ENCODE measurements at regions not wholly inside any gene's neighbourhood (a gene's known extent, or its start where the extent isn't known, plus 50 kb on each side); places are given as distances from the start of the nearest gene placed in this dataset.

- no peak overlapping the region for H3K27ac ChIP-seq (ENCODE audit: insufficient read depth, low read length)
- H2BK20ac ChIP-seq (ENCODE audit: low read depth, low read length): no peak overlapping the region
- no peak overlapping the region for H4K91ac ChIP-seq (ENCODE audit: insufficient read depth, low read depth, low read length)
- H3K18ac ChIP-seq (ENCODE audit: low read depth, low read length): no peak overlapping the region
- H3K4me1 ChIP-seq (ENCODE audit: control insufficient read depth, insufficient read depth, low read length): no peaks in the 10 kb centered on the region
- no peak overlapping the region for H3K9ac ChIP-seq (ENCODE audit: low read depth, low read length)
- H3K4me2 ChIP-seq (ENCODE audit: low read depth, low read length): no peak overlapping the region
- no peak overlapping the region for H4K5ac ChIP-seq (ENCODE audit: low read depth, low read length)
- intact Hi-C loops (cut with micrococcal nuclease) (no loop called here), in situ Hi-C loops (cut with MboI; ENCODE audit: low sequenced_read_pairs) (no loop called here), dilution Hi-C loops (cut with HindIII; ENCODE audit: low sequenced_read_pairs, unreplicated experiment) (no loop called here)
- H3K14ac ChIP-seq (replicated peaks; ENCODE audit: low read depth, low read length): no peak overlapping the region
- no peak for DNase-seq
- no TSS peak for BruUV-seq (replicated peaks)
- no peaks in the 10 kb centered on the region for H3K36me3 ChIP-seq (ENCODE audit: control insufficient read depth, insufficient read depth, low read length)
- no peak overlapping the region for H2BK15ac ChIP-seq (ENCODE audit: low read depth, low read length)
- H4K20me1 ChIP-seq (ENCODE audit: insufficient read depth, low read length): no peaks in the 10 kb centered on the region
- H3K79me1 ChIP-seq (ENCODE audit: low read depth in 1 of 2, low read length in 2 of 2): no peaks in the 10 kb centered on the region
- H3K56ac ChIP-seq (ENCODE audit: extremely low read depth, insufficient read depth, low read length): no peak overlapping the region
- no peak overlapping the region for H2AK9ac ChIP-seq (replicated peaks; ENCODE audit: low read depth, low read length, poor library complexity)
- H3K23ac ChIP-seq (ENCODE audit: low read depth, low read length): no peak overlapping the region
- no peak overlapping the region for H2AK5ac ChIP-seq (ENCODE audit: low read depth, low read length)
- no peak overlapping the region for H2AFZ ChIP-seq (replicated peaks; ENCODE audit: low read length, poor library complexity)
- H2BK5ac ChIP-seq (ENCODE audit: low read depth, low read length, poor library complexity, severe bottlenecking): no peak overlapping the region
- ChIA-PET CTCF (no interaction called here), POLR2A (ENCODE audit: unreplicated experiment) (no interaction called here)
- H2BK120ac ChIP-seq (ENCODE audit: low read depth, low read length): no peak overlapping the region
- H3K4ac ChIP-seq (ENCODE audit: low read depth, low read length): no peak overlapping the region
- H4K8ac ChIP-seq (ENCODE audit: low read depth in 2 of 2, low read length in 2 of 2): no peak overlapping the region
- no peak for ATAC-seq (ENCODE audit: low read depth)
- peaks cover 16% of the 10 kb centered on the region for H3K9me3 ChIP-seq (ENCODE audit: control insufficient read depth, insufficient read depth, low read length)
- no peaks in the 10 kb centered on the region for H3K27me3 ChIP-seq (ENCODE audit: control insufficient read depth, insufficient read depth, low read length)
- no CpG with 5 or more reads among the region's 2 CpGs for WGBS, 2 experiments (ENCODE audit: extremely low coverage in 2 of 2, insufficient read length in 1 of 2)
- no peaks in the 10 kb centered on the region for H3K9me1 ChIP-seq (ENCODE audit: insufficient read depth, low read length)
- H3K4me3 ChIP-seq (ENCODE audit: insufficient read depth, low read depth, low read length): no peak overlapping the region
- TF ChIP-seq MXI1 (IDR thresholded peaks at IDR 0.05; ENCODE audit: borderline replicate concordance, low read depth, low read length): no peak
Observed at GRCh38 chr7:89798599-89798996, 355.7 kb upstream of the STEAP1 start.

Measured in IMR-90 (cell line).